ENCODE measurements at regions not wholly inside any gene's neighbourhood (a gene's known extent, or its start where the extent isn't known, plus 50 kb on each side); places are given as distances from the start of the nearest gene placed in this dataset.
"Not testable (repeated sequence)": the region's sequence is repeated elsewhere in the genome, so short reads cannot be mapped to it uniquely, and the experiment has no call there.

DNA sequence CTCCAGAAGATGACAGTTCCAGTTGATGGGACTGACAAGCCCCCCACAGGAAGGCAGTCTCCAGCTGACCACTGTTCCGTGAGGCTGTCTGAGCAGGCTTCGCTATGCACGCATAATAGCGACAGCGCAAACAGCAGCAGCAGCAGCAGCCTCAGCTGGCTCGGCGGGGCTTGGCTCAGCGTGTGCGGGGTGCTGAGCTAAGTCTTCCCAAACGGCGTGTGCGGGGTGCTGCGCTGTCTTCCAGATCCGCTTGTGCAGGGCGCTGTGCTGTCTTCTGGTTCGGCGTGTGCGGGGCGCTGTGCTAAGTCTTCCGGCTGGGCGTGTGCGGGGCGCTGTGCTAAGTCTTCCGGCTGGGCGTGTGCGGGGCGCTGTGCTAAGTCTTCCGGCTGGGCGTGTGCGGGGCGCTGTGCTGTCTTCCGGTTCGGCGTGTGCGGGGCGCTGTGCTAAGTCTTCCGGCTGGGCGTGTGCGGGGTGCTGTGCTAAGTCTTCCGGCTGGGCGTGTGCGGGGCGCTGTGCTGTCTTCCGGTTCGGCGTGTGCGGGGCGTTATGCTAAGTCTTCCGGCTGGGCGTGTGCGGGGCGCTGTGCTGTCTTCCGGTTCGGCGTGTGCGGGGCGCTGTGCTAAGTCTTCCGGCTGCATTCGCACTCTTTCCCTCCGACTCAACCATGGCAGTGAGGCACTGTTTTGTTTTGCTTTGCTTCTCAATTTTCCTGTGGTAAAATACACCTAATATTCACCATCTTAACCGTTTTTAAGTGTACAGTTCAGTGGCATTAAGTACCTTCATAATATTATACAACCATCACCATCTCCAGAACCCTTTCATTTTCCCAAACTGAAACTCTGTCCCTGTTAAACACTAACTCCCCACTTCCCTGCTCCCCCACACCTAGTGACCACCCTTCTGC, 156.1 kb downstream of the BMP7 start:
- DNase-seq: not testable (repeated sequence)

DNA sequence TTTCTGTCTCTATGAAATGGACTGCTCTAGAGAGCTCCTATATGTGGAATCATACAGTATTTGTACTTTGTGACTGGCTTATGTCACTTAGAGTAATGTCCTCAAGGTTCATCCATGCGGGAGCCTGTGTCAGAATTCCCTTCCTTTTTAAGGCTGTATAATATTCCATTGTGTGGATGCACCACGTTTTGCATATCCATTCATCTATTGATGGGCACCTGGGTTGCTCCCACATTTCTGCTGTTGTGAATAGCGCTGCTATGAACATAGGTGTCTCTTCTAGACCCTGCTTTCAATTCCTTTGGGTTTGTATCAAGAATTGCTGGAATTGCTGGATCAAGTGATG, 155.4 kb downstream of the BMP7 start:
- no peak for DNase-seq

DNA sequence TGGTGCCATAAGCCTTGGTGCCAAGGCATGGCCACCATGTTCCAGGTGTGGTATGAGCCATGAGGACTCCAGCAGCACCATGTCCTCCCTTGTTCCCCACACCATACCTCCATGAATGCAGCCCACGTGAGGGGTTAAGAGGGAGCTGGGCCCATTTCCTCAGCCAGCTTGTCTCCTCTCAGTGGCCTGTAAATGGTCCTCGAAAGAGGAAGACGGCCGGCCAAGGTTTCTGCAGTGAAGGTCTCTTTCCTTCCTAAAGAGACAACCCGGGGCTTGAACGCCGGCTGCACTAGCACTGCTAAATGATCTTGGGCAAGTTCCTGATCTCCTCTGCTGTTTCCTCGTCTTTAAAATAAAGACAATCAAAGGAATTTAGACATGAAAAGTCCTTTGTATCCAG, 154.0 kb downstream of the BMP7 start:
- no peak for DNase-seq

DNA sequence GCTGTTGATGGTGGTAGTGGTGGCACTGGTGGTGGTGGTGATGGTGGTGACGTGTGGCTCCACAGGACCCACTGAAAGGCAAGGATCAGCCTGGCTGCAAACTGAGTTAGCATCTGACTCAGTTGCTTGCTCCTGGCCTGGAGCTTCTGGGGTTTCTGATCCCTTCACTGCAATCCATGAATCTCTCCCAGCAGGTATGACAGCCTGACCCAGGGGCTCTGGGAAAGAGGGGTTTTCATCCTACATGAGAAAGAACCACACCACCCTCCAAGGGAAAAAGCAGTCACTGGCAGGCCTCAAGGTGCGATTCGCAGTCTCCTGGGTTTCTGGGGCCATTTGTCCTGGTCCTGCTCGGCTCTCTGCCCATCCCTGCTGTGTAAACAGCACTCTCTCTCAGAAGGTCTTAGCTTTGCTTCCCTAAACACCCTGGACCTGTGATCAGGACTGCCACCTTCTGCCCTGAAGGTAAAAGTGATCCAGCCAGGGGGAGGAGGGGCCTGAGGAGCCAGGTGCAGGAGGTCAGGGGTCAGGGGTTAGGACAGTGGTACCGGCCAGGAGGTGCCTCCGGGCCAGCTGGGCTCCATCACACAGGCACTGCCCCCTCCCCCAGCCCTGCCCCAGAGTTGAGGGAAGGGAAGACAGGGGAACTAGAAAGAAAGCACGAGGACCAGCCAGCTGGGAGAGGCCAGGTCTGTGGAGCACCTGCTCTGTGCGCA, 152.0 kb downstream of the BMP7 start:
- no peak for DNase-seq

GRCh38 chr20:57117296-57117695, 149.1 kb downstream of the BMP7 start:
- DNase-seq: no peak

GRCh38 chr20:57118107-57118769, 148.2 kb downstream of the BMP7 start:
- no peak for DNase-seq
